ENCODE measurements at regions not wholly inside any gene's neighbourhood (a gene's known extent, or its start where the extent isn't known, plus 50 kb on each side); places are given as distances from the start of the nearest gene placed in this dataset.

GRCh38 chr4:123662827-123663226, 266.2 kb downstream of the SPRY1 start:
- TF ChIP-seq, protein P1, sequence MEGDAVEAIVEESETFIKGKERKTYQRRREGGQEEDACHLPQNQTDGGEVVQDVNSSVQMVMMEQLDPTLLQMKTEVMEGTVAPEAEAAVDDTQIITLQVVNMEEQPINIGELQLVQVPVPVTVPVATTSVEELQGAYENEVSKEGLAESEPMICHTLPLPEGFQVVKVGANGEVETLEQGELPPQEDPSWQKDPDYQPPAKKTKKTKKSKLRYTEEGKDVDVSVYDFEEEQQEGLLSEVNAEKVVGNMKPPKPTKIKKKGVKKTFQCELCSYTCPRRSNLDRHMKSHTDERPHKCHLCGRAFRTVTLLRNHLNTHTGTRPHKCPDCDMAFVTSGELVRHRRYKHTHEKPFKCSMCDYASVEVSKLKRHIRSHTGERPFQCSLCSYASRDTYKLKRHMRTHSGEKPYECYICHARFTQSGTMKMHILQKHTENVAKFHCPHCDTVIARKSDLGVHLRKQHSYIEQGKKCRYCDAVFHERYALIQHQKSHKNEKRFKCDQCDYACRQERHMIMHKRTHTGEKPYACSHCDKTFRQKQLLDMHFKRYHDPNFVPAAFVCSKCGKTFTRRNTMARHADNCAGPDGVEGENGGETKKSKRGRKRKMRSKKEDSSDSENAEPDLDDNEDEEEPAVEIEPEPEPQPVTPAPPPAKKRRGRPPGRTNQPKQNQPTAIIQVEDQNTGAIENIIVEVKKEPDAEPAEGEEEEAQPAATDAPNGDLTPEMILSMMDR (IDR thresholded peaks at IDR 0.05): no peak
- TF ChIP-seq POLR2AphosphoS5 (IDR thresholded peaks at IDR 0.05; ENCODE audit: low read depth, low read length) (no peak), YY1 (IDR thresholded peaks at IDR 0.05; ENCODE audit: low read depth) (no peak), EP300 (IDR thresholded peaks at IDR 0.05; ENCODE audit: borderline replicate concordance in 1 of 2, low read depth in 1 of 2, low read length in 1 of 2) (no peak), RCOR1 (IDR thresholded peaks at IDR 0.05; ENCODE audit: low read length) (no peak), MXI1 (IDR thresholded peaks at IDR 0.05; ENCODE audit: low read depth, low read length) (no peak), RFX5 (IDR thresholded peaks at IDR 0.05; ENCODE audit: low read length) (no peak), RAD21 (IDR thresholded peaks at IDR 0.05; ENCODE audit: low read length) (no peak), CHD2 (IDR thresholded peaks at IDR 0.05; ENCODE audit: low read length, partially characterized antibody) (no peak), RXRA (IDR thresholded peaks at IDR 0.05; ENCODE audit: borderline replicate concordance, low read depth) (no peak)
- TF ChIP-seq, protein P2, sequence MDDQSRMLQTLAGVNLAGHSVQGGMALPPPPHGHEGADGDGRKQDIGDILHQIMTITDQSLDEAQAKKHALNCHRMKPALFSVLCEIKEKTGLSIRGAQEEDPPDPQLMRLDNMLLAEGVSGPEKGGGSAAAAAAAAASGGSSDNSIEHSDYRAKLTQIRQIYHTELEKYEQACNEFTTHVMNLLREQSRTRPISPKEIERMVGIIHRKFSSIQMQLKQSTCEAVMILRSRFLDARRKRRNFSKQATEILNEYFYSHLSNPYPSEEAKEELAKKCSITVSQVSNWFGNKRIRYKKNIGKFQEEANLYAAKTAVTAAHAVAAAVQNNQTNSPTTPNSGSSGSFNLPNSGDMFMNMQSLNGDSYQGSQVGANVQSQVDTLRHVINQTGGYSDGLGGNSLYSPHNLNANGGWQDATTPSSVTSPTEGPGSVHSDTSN (IDR thresholded peaks at IDR 0.05): no peak

All from SK-N-SH (cell line).